Liver (tissue), 7 donors: ENCODE measurements at regions not wholly inside any gene's neighbourhood (a gene's known extent, or its start where the extent isn't known, plus 50 kb on each side); places are given as distances from the start of the nearest gene placed in this dataset.

Source experiments
- DNase-seq: peaks from one replicate; pipeline ENCODE4 v3.0.0-alpha.2; 2017; ENCODE audit warnings: low spot score
- H3K27ac ChIP-seq, 2 donors: one replicate each; pipeline ENCODE4 v1.7.0; 2013; ENCODE audit warnings: inconsistent platforms in 2 of 2, low read length in 2 of 2, control low read depth in 1 of 2, low read depth in 1 of 2, mild to moderate bottlenecking in 1 of 2
- H3K27me3 ChIP-seq, 4 donors: one replicate each; pipeline versions ENCODE4 v1.6.1 to v1.7.0; 2013; ENCODE audit warnings: low read length in 3 of 4, inconsistent platforms in 1 of 4, mild to moderate bottlenecking in 1 of 4, moderate library complexity in 1 of 4; ENCODE audit not compliant: control insufficient read depth in 4 of 4, insufficient read depth in 4 of 4
- H3K36me3 ChIP-seq, 4 donors: one replicate each; pipeline versions ENCODE4 v1.6.1 to v1.7.0; 2013; ENCODE audit warnings: low read length in 3 of 4, mild to moderate bottlenecking in 3 of 4, low read depth in 1 of 4, moderate library complexity in 1 of 4; ENCODE audit not compliant: control insufficient read depth in 4 of 4, insufficient read depth in 3 of 4
- H3K4me1 ChIP-seq, 4 donors: one replicate each; pipeline versions ENCODE4 v1.6.1 to v1.7.0; 2013; ENCODE audit warnings: low read length in 3 of 4, mild to moderate bottlenecking in 3 of 4, moderate library complexity in 1 of 4; ENCODE audit not compliant: control insufficient read depth in 4 of 4, insufficient read depth in 4 of 4
- H3K4me3 ChIP-seq, 3 donors: one replicate each; pipeline versions ENCODE4 v1.6.1 to v1.7.0; 2013; ENCODE audit warnings: low read length in 3 of 3, control low read depth in 1 of 3, low read depth in 1 of 3, mild to moderate bottlenecking in 1 of 3
- H3K9ac ChIP-seq, 2 donors: one replicate each; pipeline ENCODE4 v1.7.0; 2013; ENCODE audit warnings: low read length in 2 of 2, mild to moderate bottlenecking in 2 of 2, moderate library complexity in 2 of 2, control low read depth in 1 of 2, low read depth in 1 of 2
- H3K9me3 ChIP-seq, 4 donors: one replicate each; pipeline versions ENCODE4 v1.6.1 to v1.7.0; 2013; ENCODE audit warnings: low read length in 3 of 4; ENCODE audit not compliant: control insufficient read depth in 4 of 4
- ATF3 ChIP-seq: IDR thresholded peaks from 2 replicates; pipeline ENCODE4 v1.6.1; 2016; ENCODE audit warnings: antibody characterized with exemption
- EGR1 ChIP-seq, 2 donors: IDR thresholded peaks; 2 replicates each; pipeline ENCODE4 v1.6.1; 2016 to 2018; ENCODE audit warnings: antibody characterized with exemption in 2 of 2, low read depth in 2 of 2
- FOXA1 ChIP-seq: IDR thresholded peaks from 2 replicates; pipeline ENCODE4 v1.6.1; 2016; ENCODE audit warnings: antibody characterized with exemption
- FOXA2 ChIP-seq: IDR thresholded peaks from 2 replicates; pipeline ENCODE4 v1.6.1; 2016; ENCODE audit warnings: antibody characterized with exemption
- GABPA ChIP-seq, 2 donors: IDR thresholded peaks in 1 of 2; conservative IDR thresholded peaks in 1 of 2; 2 replicates each; pipeline ENCODE4 v1.6.1; 2016; ENCODE audit warnings: antibody characterized with exemption in 2 of 2, mild to moderate bottlenecking in 1 of 2, moderate library complexity in 1 of 2
- HNF4A ChIP-seq, 2 donors: conservative IDR thresholded peaks; 2 replicates each; pipeline ENCODE4 v1.6.1; 2016; ENCODE audit warnings: antibody characterized with exemption in 2 of 2, mild to moderate bottlenecking in 2 of 2
- HNF4G ChIP-seq: IDR thresholded peaks from 2 replicates; pipeline ENCODE4 v1.6.1; 2016; ENCODE audit warnings: antibody characterized with exemption
- JUND ChIP-seq, 2 donors: IDR thresholded peaks; 2 replicates each; pipeline ENCODE4 v1.6.1; 2016; ENCODE audit warnings: antibody characterized with exemption in 2 of 2
- NR2F2 ChIP-seq: IDR thresholded peaks from 2 replicates; pipeline ENCODE4 v1.6.1; 2016; ENCODE audit warnings: antibody characterized with exemption
- RAD21 ChIP-seq, 2 donors: IDR thresholded peaks; 2 replicates each; pipeline ENCODE4 v1.6.1; 2016; ENCODE audit warnings: antibody characterized with exemption in 2 of 2, mild to moderate bottlenecking in 2 of 2
- REST ChIP-seq: IDR thresholded peaks from 2 replicates; pipeline ENCODE4 v1.6.1; 2016; ENCODE audit warnings: antibody characterized with exemption, mild to moderate bottlenecking
- RXRA ChIP-seq, 2 donors: IDR thresholded peaks; 2 replicates each; pipeline ENCODE4 v1.6.1; 2017 to 2018; ENCODE audit warnings: antibody characterized with exemption in 2 of 2, mild to moderate bottlenecking in 1 of 2
- SP1 ChIP-seq: IDR thresholded peaks from 2 replicates; pipeline ENCODE4 v1.6.1; 2018; ENCODE audit warnings: antibody characterized with exemption, mild to moderate bottlenecking
- TAF1 ChIP-seq: conservative IDR thresholded peaks from 2 replicates; pipeline ENCODE4 v1.6.1; 2016; ENCODE audit warnings: antibody characterized with exemption, mild to moderate bottlenecking
- YY1 ChIP-seq: IDR thresholded peaks from 2 replicates; pipeline ENCODE4 v1.6.1; 2016; ENCODE audit warnings: antibody characterized with exemption, mild to moderate bottlenecking
- ZBTB33 ChIP-seq: IDR thresholded peaks from 2 replicates; pipeline ENCODE4 v1.6.1; 2016; ENCODE audit warnings: antibody characterized with exemption
- WGBS: extraction: QIAGEN DNeasy Blood & Tissue Kit; methylation state at CpG from one replicate; pipeline ENCODE4 v1.1.7; 2013; 5-methylcytosine and 5-hydroxymethylcytosine counted together
- donor health status: healthy.
- donor health status: healthy.
- donor health status: healthy.
- donor health status: healthy.

GRCh38 chr2:103959174-103960128 is 894.5 kb upstream of the POU3F3 start (continued):
- TF ChIP-seq RXRA (IDR thresholded peaks at IDR 0.05) (peak in 1 of 2 donors; percentile 23), FOXA1 (no peak), TAF1 (no peak), EGR1 (IDR thresholded peaks at IDR 0.05; ENCODE audit: low read depth in 2 of 2) (no peak), YY1 (no peak)

- no peaks in the 10 kb centered on the region for H3K27me3 ChIP-seq
- TF ChIP-seq TAF1 (no peak), HNF4G (no peak), ZBTB33 (no peak), FOXA1 (no peak), FOXA2 (no peak), YY1 (no peak), SP1 (no peak), RAD21 (IDR thresholded peaks at IDR 0.05) (no peak), RXRA (IDR thresholded peaks at IDR 0.05) (no peak), NR2F2 (no peak), HNF4A (conservative IDR thresholded peaks at IDR 0.05) (no peak), EGR1 (IDR thresholded peaks at IDR 0.05; ENCODE audit: low read depth in 2 of 2) (no peak), REST (no peak), ATF3 (no peak)
- no peak overlapping the region for H3K4me3 ChIP-seq
- H3K9ac ChIP-seq = no peak overlapping the region
- no peaks in the 10 kb centered on the region for H3K36me3 ChIP-seq
- H3K27ac ChIP-seq = no peak overlapping the region
- H3K4me1 ChIP-seq = peaks cover 0 to 29% (median 25%) of the 10 kb centered on the region in 4 donors
- 80% methylated on average over 1 of the region's 1 CpG for WGBS
- no peak for DNase-seq
- no peaks in the 10 kb centered on the region for H3K9me3 ChIP-seq
Measured at GRCh38 chr2:103960129-103960513, 893.8 kb upstream of the POU3F3 start.

- no peak for DNase-seq
- Histone ChIP-seq H3K27me3 (no peaks in the 10 kb centered on the region), H3K4me1 (peaks cover 0 to 29% (median 25%) of the 10 kb centered on the region in 4 donors), H3K4me3 (no peak overlapping the region), H3K36me3 (no peaks in the 10 kb centered on the region), H3K27ac (no peak overlapping the region), H3K9ac (no peak overlapping the region), H3K9me3 (no peaks in the 10 kb centered on the region)
- 40% methylated on average over 6 of the region's 6 CpGs for WGBS
- TF ChIP-seq REST = no peak
- no peak for TF ChIP-seq JUND (IDR thresholded peaks at IDR 0.05)
- no peak for TF ChIP-seq ATF3
- no peak for TF ChIP-seq FOXA2
- TF ChIP-seq HNF4G = no peak
- TF ChIP-seq GABPA (IDR thresholded peaks at IDR 0.05 in 1 of 2, conservative IDR thresholded peaks at IDR 0.05 in 1 of 2) = no peak
- TF ChIP-seq RXRA (IDR thresholded peaks at IDR 0.05) = no peak
- no peak for TF ChIP-seq EGR1 (IDR thresholded peaks at IDR 0.05; ENCODE audit: low read depth in 2 of 2)
- no peak for TF ChIP-seq SP1
- TF ChIP-seq ZBTB33 = no peak
- no peak for TF ChIP-seq HNF4A (conservative IDR thresholded peaks at IDR 0.05)
Measured at GRCh38 chr2:103960951-103961350, 893.0 kb upstream of the POU3F3 start.
